Iris pigment epithelial cell (primary cell): ENCODE measurements at regions not wholly inside any gene's neighbourhood (a gene's known extent, or its start where the extent isn't known, plus 50 kb on each side); places are given as distances from the start of the nearest gene placed in this dataset.

Source experiments
- DNase-seq: peaks from one replicate; pipeline ENCODE4 v3.0.0-alpha.2; 2011; ENCODE audit warnings: low read depth

GRCh38 chr13:40292536-40292935 is 373.9 kb downstream of the FOXO1 start:
- DNase-seq = no peak

DNA sequence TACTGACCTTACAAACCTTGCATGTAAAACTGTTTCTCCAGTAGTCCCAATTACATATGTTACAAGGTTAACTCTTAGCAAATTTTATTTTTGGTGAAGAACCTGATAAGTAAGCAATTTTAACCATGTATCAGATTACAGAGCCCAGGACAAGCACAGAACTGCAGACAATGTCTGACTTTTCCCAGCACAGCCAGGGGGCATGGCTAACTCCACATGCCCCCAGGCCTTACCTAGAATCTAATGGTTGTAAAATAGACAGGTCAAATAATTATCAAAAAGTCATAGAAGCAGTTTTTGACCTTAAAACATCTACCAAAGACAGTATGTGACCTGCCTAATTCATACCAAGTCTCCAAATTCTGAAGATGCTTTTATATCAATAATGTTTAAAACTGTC is 364.1 kb downstream of the FOXO1 start:
- DNase-seq = no peak

- DNase-seq = no peak
Measured at GRCh38 chr13:40304391-40304790, 362.1 kb downstream of the FOXO1 start.

DNA sequence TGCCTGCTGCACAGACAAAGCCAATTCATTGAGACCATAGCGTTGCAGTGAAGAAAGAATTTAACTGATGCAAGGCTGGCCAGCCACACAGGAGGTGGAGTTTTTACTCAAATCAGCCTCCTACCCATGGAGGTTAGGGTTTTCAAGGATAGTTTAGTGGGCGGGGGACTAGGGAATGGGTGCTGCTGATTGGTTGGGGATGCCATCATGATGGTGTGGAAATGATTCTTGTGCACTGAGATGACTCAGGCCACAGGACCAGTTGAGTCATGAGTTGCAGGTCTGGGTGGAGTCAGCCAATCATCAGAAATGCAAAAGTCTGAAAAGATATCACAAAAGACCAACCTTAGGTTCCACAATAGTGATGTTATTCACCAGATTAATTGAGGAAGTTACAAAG is 359.6 kb downstream of the FOXO1 start:
- peak; percentile 16 for DNase-seq

DNA sequence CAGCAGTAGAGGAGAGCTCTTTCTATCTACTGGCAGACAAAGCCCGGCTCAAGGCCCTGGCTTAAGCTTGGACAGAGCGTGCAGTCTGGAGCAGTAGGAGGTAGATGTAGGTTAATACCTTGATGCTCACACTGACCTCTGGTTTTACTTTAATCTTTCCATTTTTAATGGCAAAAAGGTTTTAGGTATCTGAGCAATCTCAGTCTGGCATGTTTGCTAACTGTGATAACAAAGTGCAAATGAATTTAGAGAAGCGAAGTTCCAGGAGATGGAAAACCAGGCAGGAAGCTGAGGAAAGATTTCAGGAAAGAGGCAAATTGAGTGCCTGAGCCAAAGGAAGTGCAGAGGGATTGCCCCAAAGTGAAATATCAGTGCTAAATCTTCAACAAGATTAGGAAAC is 356.6 kb downstream of the FOXO1 start:
- no peak for DNase-seq

DNA sequence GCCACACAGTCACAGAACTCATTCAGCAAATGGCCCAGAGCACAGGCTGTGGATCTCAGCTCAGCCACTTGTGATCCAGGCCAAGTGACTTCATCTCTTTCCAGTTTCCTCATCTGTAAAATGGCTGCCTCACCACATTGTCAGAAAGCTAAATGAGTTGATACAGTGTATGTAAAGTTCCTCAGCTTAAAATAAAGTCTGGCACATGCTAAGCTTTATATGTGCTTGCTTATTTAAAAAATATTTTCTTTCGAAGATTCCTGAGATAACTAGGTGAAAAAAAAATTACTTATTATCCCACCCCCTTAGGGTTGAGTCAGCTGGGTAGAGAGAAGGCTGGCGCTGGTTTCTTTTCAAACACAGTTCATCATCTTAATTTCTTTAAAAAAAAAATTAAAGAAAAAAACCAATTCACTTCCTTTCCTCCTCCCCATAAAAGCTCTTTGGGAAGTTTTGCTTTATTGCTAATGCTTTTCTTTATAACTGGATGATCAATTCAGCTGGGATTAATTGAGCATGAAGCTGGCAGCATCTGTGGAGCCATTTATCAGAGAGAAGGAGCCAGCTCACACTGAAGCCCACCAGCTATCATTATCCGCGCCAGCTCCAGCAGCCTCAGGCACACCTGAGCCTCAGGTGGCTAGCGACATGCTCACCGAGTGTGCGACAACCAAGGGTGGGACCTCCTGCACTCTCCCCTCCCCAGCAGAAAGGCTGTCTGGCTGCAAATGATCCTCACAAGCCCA is 354.9 kb downstream of the FOXO1 start:
- no peak for DNase-seq

GRCh38 chr13:40313269-40314200 is 352.9 kb downstream of the FOXO1 start:
- DNase-seq = no peak

GRCh38 chr13:40315416-40316064 is 350.9 kb downstream of the FOXO1 start:
- peak; percentile 12 for DNase-seq

GRCh38 chr13:40316301-40316700 is 350.1 kb downstream of the FOXO1 start:
- DNase-seq = no peak

DNA sequence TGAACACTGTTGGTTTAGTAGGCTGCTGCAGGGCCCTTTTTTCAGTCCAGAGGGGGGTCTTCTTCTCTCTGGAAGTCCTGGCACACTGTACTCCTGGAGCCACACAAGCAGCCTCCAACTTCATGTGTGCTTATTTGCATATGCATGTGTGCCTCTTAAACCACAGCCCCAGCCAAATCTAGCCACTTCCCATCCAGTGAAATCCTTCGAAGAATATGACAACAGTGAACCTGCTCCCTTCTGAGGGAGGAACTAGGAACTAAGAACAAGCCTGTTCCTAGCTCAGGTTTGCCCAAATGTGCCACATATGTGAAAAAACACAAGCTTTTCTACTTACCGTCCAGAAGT is 348.5 kb downstream of the FOXO1 start:
- DNase-seq = no peak

GRCh38 chr13:40318366-40318765 is 348.1 kb downstream of the FOXO1 start:
- DNase-seq = peak; percentile 12

- no peak for DNase-seq
Measured at GRCh38 chr13:40319699-40320579, 346.5 kb downstream of the FOXO1 start.

- no peak for DNase-seq
Measured at GRCh38 chr13:40328091-40328490, 338.4 kb downstream of the FOXO1 start.

GRCh38 chr13:40329781-40330485 is 336.5 kb downstream of the FOXO1 start:
- peak; percentile 81 for DNase-seq

DNA sequence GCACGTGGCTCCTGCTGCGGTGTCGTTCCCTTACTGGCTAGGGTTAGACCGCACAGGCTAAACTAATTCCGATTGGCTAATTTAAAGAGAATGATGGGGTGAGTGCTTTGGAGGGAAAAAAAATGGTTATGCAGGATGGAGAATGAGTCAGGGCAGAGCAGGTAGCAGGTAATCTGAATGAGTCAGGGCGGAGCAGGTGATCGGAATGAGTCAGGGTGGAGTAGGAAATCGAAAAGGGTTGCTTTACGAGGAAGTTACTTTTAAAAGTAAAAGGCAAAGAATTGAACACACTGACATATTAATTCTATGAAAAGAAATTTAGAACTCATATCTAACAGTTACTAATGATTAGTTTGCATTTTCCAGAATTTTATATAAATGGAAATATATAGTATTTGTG is 335.5 kb downstream of the FOXO1 start:
- DNase-seq = no peak

- no peak for DNase-seq
Measured at GRCh38 chr13:40331802-40332201, 334.6 kb downstream of the FOXO1 start.

GRCh38 chr13:40333226-40333625 is 333.2 kb downstream of the FOXO1 start:
- DNase-seq = peak; percentile 16

GRCh38 chr13:40334031-40334430 is 332.4 kb downstream of the FOXO1 start:
- no peak for DNase-seq

GRCh38 chr13:40334616-40335015 is 331.8 kb downstream of the FOXO1 start:
- DNase-seq = no peak

DNA sequence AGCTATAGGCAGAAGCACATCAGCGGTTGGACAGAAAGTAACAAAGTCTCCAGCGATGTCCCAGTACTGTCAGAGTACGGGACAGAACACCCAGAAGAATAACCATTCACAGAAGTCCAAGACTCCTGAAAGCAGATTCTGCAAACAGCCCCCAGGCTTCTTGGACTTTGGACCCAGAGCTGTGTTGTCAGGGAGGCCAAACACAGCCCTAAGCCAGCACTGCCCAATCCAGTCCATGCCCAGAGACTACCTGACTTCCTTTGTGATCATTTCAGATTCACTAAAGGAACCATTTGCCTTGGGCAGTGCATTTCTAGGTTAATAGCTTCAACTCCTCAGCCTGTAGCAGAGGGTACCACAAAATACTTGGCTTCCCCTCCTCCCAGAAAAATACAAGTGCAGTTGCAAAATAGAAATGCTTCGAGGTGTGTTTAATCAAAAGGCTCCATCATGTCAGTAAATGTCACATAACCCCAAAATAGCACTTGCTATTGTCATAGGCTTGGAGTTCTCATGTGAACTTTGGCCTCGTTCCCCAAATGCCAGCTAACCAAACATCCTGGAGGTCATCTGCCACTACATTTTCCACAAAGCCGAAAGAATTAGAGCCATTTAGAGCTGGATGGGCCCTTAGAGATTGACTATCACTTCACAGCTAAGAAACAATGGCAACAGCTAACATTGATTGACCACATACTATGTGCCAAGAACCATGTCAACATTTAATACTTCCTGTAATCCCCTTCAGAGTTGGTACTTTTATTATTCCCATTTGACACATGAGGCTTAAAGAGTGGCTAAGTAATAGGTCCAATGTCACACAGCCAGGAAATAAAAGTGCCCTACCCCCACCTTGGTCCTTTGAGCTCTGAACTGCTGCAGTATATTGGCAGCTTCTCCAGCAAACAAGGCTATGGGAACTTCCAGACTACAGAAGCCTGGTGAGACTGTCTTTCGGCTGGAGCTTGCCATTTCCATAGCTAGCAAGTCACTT is 329.9 kb downstream of the FOXO1 start:
- DNase-seq = no peak
